ENCODE measurements at regions not wholly inside any gene's neighbourhood (a gene's known extent, or its start where the extent isn't known, plus 50 kb on each side); places are given as distances from the start of the nearest gene placed in this dataset.

DNA sequence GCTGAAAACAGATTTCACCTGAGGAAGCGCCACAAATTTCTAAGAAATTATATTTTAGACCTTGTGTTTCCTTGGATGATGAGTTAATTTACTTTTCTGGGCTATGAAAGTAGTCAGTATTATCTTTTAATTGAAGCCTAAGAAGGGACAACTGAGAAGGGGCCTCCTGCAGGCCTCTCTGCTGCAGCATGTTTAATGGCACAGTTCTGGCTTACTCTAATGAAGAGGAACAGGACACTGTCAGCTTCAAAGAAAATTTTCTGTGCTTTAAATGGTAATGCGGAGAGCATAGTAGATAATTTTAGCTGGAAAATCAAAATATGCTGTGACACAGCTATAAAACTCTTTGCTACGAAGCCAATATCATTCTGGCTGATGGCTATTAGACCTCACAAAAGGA is 167.4 kb downstream of the HDGFL1 start:
- no peak overlapping the region for H3K27ac ChIP-seq
- TF ChIP-seq, protein P1, sequence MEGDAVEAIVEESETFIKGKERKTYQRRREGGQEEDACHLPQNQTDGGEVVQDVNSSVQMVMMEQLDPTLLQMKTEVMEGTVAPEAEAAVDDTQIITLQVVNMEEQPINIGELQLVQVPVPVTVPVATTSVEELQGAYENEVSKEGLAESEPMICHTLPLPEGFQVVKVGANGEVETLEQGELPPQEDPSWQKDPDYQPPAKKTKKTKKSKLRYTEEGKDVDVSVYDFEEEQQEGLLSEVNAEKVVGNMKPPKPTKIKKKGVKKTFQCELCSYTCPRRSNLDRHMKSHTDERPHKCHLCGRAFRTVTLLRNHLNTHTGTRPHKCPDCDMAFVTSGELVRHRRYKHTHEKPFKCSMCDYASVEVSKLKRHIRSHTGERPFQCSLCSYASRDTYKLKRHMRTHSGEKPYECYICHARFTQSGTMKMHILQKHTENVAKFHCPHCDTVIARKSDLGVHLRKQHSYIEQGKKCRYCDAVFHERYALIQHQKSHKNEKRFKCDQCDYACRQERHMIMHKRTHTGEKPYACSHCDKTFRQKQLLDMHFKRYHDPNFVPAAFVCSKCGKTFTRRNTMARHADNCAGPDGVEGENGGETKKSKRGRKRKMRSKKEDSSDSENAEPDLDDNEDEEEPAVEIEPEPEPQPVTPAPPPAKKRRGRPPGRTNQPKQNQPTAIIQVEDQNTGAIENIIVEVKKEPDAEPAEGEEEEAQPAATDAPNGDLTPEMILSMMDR (conservative IDR thresholded peaks at IDR 0.05): no peak
- TF ChIP-seq ZFX (IDR thresholded peaks at IDR 0.05): no peak

DNA sequence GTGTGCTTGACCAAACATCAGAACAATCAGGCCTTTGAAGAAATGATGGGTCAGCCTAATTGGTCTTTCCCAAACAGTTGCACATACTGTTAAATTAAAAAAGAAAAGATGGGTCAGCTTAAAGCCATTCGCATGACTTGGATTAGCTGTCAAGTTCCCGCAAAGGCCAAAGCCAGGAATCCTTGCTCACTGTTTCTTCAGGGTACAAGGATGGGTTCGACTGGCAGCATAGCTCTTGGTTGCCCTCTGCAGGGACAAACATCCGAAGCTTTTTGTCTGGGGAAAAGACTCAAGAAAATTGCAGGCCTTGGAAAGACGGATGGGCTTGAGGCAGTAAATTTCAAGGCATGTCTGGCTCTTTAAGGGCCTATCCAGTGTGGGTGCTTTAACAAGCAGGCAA is 168.0 kb downstream of the HDGFL1 start:
- no peak overlapping the region for H3K27ac ChIP-seq

DNA sequence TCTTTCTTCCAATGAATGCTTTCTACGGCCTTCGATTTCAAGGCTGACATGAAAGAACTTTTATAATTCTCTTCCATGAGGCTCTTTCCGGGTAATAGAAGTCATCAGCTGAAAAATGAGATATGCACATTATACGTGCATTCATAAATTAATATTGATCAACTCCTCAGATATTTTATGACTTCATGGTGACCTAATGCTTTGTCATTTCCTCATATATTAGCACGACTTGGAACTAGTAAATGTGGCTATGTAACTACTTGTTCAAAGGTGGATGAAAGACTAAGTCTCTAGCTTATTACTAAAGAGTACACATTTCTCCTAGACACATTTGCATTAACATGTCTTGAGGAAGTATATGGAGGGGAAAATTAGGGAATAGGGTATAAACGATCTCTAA is 168.8 kb downstream of the HDGFL1 start:
- TF ChIP-seq, protein P1 (conservative IDR thresholded peaks at IDR 0.05): no peak
- TF ChIP-seq ZFX (IDR thresholded peaks at IDR 0.05): no peak
- H3K27ac ChIP-seq: no peak overlapping the region

More for the DNA sequence above, 168.0 kb downstream of the HDGFL1 start:
- TF ChIP-seq ZFX (IDR thresholded peaks at IDR 0.05): no peak
- TF ChIP-seq, protein P1 (conservative IDR thresholded peaks at IDR 0.05): peak; percentile 74

DNA sequence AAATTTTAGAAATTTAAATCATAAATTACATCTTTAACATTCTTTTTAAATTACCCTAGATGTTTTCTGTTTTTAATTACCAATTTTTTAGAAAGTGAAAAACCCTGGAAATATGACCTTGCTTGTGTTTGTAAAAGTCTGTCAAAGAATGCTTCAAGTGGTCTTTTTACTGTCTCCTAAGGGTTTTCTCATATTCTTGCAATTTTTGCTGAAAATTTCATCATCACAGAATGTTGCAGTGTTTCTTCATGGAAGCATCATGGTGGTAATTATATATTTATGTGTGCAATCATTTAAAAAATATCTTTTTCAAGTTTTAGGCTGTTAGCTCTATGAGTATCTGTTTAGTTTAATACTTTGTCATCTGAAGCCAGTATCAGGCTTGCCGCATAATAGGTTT is 178.2 kb downstream of the HDGFL1 start:
- no peak overlapping the region for H3K27ac ChIP-seq
- TF ChIP-seq, protein P1 (conservative IDR thresholded peaks at IDR 0.05): no peak
- no peak for TF ChIP-seq ZFX (IDR thresholded peaks at IDR 0.05)

DNA sequence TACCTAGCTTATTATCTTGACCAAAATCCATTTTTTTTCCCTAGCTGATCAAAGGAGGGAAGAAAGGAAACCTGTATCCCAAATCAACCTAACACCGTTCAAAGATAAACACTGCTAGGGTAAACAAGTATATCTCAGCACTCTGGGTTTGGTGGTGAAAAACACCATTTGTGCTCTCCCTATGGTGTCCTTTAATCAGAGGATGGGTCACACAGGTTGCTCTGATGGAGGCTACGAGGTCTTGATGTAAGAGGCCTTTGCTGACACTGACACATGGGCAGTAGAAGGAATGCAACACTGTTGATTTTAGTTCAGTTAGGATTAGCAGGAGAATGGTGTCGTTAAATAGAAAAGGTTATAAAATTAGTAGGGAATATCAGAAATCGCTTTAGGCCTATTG is 179.3 kb downstream of the HDGFL1 start:
- H3K27ac ChIP-seq: no peak overlapping the region
- TF ChIP-seq ZFX (IDR thresholded peaks at IDR 0.05): no peak
- TF ChIP-seq, protein P1 (conservative IDR thresholded peaks at IDR 0.05): no peak

DNA sequence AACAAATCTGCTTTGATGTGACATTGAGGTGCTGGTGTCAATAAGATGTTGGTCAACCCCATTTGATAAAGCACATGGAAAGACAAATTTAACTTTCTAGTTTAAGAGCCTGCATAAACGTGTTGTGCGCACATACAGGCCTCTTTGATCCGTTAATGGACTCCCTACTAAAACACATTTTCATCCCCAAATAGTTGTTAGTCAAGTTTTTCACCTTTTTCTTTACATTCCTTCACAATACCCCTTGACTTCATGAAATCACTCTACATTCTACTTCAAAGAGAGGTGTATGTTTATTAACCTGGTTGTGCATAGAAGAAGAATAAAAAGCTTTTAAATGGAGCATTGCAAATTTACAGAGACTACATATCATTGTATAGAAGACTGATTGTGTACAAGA is 180.3 kb downstream of the HDGFL1 start:
- no peak for TF ChIP-seq ZFX (IDR thresholded peaks at IDR 0.05)
- TF ChIP-seq, protein P1 (conservative IDR thresholded peaks at IDR 0.05): no peak
- H3K27ac ChIP-seq: no peak overlapping the region

DNA sequence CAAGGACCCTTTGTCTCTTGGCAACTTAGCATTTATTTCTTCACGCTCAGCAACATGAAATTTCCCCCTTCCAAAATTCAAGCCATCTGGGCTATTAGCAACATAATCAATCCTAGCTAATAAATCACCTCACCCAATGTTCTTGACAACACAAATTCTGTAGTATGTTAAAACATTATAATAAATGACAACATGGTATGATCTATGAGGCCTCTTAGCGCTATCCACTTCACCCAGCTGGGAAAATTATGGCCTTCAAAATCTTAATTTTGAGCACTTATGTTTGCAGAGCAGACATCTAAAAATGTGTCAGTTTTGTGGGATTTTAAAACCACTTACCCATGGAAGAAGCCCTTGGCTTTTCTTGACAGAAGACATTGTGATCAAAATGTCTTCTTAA is 181.9 kb downstream of the HDGFL1 start:
- no peak for TF ChIP-seq ZFX (IDR thresholded peaks at IDR 0.05)
- TF ChIP-seq, protein P1 (conservative IDR thresholded peaks at IDR 0.05): no peak
- no peak overlapping the region for H3K27ac ChIP-seq
